ENCODE measurements at regions not wholly inside any gene's neighbourhood (a gene's known extent, or its start where the extent isn't known, plus 50 kb on each side); places are given as distances from the start of the nearest gene placed in this dataset.

DNA sequence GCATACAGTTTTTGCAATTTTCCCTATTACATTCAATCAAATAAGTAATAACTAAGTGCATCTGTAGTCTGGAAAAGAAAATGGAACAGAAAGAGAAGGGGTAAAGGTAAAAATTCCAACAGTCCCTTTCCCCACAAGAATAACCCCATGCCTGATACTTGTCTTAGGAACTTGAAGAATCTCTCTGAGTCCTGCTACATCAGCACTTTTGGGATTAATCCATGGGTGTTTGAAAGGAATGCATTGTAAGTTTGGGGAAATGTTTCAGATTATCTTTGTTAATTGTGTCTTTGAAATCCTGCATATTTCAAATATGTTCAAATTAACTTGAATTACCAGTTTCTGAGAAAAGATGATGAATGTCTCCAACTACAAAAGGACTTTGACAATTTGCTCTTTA is 667.3 kb upstream of the PRKX start (continued):
- TF ChIP-seq ZNF41 (CRISPR knock-in tag; conservative IDR thresholded peaks at IDR 0.05) (no peak), KDM2B (CRISPR knock-in tag; IDR thresholded peaks at IDR 0.05) (no peak)

GRCh38 chrX:4379071-4379470 is 665.6 kb upstream of the PRKX start:
- no peaks in the 10 kb centered on the region for H3K9me3 ChIP-seq (replicated peaks; ENCODE audit: control insufficient read depth, insufficient read depth, low read depth, low read length)
- no peak overlapping the region for H3K4me2 ChIP-seq (ENCODE audit: insufficient read depth, low read length)
- no peaks in the 10 kb centered on the region for H3K79me2 ChIP-seq (ENCODE audit: control insufficient read depth, insufficient read depth, low read length)
- no peaks in the 10 kb centered on the region for H4K20me1 ChIP-seq (replicated peaks; ENCODE audit: control insufficient read depth, insufficient read depth, low read length)
- no peaks in the 10 kb centered on the region for H3K4me1 ChIP-seq (replicated peaks in 1 of 2; ENCODE audit: control insufficient read depth in 2 of 2, insufficient read depth in 2 of 2, low read length in 2 of 2)
- DNase-seq (ENCODE audit: extremely low read depth in 1 of 4, low spot score in 3 of 4) = no peak
- ChIA-PET CTCF (ENCODE audit: low intra/inter-chr PET ratio) (no interaction called here), POLR2A (no interaction called here)
- no peak for ATAC-seq
- TF ChIP-seq FOXA1 (IDR thresholded peaks at IDR 0.05; ENCODE audit: borderline replicate concordance) = no peak
- TF ChIP-seq SAFB2 (IDR thresholded peaks at IDR 0.05; ENCODE audit: borderline replicate concordance, low read depth, low read length, severe bottlenecking) = no peak
- TF ChIP-seq FOSL1 (tag; conservative IDR thresholded peaks at IDR 0.05) = no peak
- TF ChIP-seq, protein P1, sequence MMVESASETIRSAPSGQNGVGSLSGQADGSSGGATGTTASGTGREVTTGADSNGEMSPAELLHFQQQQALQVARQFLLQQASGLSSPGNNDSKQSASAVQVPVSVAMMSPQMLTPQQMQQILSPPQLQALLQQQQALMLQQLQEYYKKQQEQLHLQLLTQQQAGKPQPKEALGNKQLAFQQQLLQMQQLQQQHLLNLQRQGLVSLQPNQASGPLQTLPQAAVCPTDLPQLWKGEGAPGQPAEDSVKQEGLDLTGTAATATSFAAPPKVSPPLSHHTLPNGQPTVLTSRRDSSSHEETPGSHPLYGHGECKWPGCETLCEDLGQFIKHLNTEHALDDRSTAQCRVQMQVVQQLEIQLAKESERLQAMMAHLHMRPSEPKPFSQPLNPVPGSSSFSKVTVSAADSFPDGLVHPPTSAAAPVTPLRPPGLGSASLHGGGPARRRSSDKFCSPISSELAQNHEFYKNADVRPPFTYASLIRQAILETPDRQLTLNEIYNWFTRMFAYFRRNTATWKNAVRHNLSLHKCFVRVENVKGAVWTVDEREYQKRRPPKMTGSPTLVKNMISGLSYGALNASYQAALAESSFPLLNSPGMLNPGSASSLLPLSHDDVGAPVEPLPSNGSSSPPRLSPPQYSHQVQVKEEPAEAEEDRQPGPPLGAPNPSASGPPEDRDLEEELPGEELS (CRISPR knock-in tag; IDR thresholded peaks at IDR 0.05; ENCODE audit: borderline replicate concordance) = no peak
- TF ChIP-seq, protein P2, sequence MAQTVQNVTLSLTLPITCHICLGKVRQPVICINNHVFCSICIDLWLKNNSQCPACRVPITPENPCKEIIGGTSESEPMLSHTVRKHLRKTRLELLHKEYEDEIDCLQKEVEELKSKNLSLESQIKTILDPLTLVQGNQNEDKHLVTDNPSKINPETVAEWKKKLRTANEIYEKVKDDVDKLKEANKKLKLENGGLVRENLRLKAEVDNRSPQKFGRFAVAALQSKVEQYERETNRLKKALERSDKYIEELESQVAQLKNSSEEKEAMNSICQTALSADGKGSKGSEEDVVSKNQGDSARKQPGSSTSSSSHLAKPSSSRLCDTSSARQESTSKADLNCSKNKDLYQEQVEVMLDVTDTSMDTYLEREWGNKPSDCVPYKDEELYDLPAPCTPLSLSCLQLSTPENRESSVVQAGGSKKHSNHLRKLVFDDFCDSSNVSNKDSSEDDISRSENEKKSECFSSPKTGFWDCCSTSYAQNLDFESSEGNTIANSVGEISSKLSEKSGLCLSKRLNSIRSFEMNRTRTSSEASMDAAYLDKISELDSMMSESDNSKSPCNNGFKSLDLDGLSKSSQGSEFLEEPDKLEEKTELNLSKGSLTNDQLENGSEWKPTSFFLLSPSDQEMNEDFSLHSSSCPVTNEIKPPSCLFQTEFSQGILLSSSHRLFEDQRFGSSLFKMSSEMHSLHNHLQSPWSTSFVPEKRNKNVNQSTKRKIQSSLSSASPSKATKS (CRISPR knock-in tag; IDR thresholded peaks at IDR 0.05) = no peak
- TF ChIP-seq ZNF76 (CRISPR knock-in tag; IDR thresholded peaks at IDR 0.05; ENCODE audit: borderline replicate concordance) = no peak
- TF ChIP-seq MTA2 (IDR thresholded peaks at IDR 0.05; ENCODE audit: low read depth) = no peak
- no peak overlapping the region for H3K4me3 ChIP-seq
- no peak for FAIRE-seq
- in situ Hi-C loops (cut with MboI) (no loop called here), intact Hi-C loops (cut with micrococcal nuclease) (no loop called here)
- H3K9ac ChIP-seq (ENCODE audit: insufficient read depth in 1 of 2, low read depth in 2 of 2, low read length in 2 of 2) = no peak overlapping the region
- H2AFZ ChIP-seq (ENCODE audit: low read depth, low read length) = no peak overlapping the region
- no peaks in the 10 kb centered on the region for H3K36me3 ChIP-seq (ENCODE audit: control insufficient read depth, insufficient read depth, low read length)
- H3K9me1 ChIP-seq (ENCODE audit: control insufficient read depth, insufficient read depth, low read length) = no peaks in the 10 kb centered on the region
- WGBS (ENCODE audit: insufficient coverage, low coverage, missing lambda C conversion rate) = no CpG with 5 or more reads among the region's 1 CpG
- H3K27me3 ChIP-seq (ENCODE audit: control insufficient read depth in 2 of 2, insufficient read depth in 2 of 2, low read length in 2 of 2) = no peaks in the 10 kb centered on the region
- H3K27ac ChIP-seq (ENCODE audit: extremely low read depth, low read depth, low read length) = no peak overlapping the region
- no TSS peak for BruUV-seq (replicated peaks)
